Cardiac muscle cell (in vitro differentiated cells and primary cell): ENCODE measurements at regions not wholly inside any gene's neighbourhood (a gene's known extent, or its start where the extent isn't known, plus 50 kb on each side); places are given as distances from the start of the nearest gene placed in this dataset.

Experiments
- DNase-seq, 2 donors: peaks; one replicate each; pipeline versions ENCODE4 v3.0.0 to v3.0.0-alpha.2; 2010 to 2017; ENCODE audit warnings: low read depth in 1 of 2, low spot score in 1 of 2
- H3K27ac ChIP-seq: fragments of 200-600 bp; sonication (generic); 2 replicates; pipeline ENCODE4 v1.5.1; 2016
- H3K27me3 ChIP-seq: fragments of 200-600 bp; sonication (generic); 2 replicates; pipeline ENCODE4 v1.6.0; 2016; ENCODE audit warnings: control low read depth
- H3K36me3 ChIP-seq: fragments of 200-600 bp; sonication (generic); 2 replicates; pipeline ENCODE4 v1.5.1; 2016; ENCODE audit warnings: control low read depth
- H3K4me1 ChIP-seq: fragments of 200-600 bp; sonication (generic); 2 replicates; pipeline ENCODE4 v1.8.1; 2017; ENCODE audit warnings: low read depth, mild to moderate bottlenecking, mixed run types
- H3K4me3 ChIP-seq: fragments of 200-600 bp; sonication (generic); 2 replicates; pipeline ENCODE4 v1.5.1; 2016; ENCODE audit warnings: mild to moderate bottlenecking
- H3K9me3 ChIP-seq: fragments of 200-600 bp; sonication (generic); 2 replicates; pipeline ENCODE4 v1.5.1; 2017; ENCODE audit warnings: low read depth, mild to moderate bottlenecking, control low read depth
- CTCF ChIP-seq: IDR thresholded peaks from 2 replicates; pipeline ENCODE4 v1.5.1; 2012; ENCODE audit warnings: low read depth, mild to moderate bottlenecking, low read length

GRCh38 chr5:142434322-142434612, 109.4 kb upstream of the SPRY4 start:
- no peak for DNase-seq

GRCh38 chr5:142433526-142434321, 108.9 kb upstream of the SPRY4 start:
- Histone ChIP-seq H3K27me3 (no peaks in the 10 kb centered on the region), H3K4me3 (no peak overlapping the region), H3K4me1 (no peaks in the 10 kb centered on the region), H3K27ac (no peak overlapping the region), H3K36me3 (no peaks in the 10 kb centered on the region), H3K9me3 (no peaks in the 10 kb centered on the region)
- peak in 1 of 2 donors; percentile 81 for DNase-seq
- TF ChIP-seq CTCF: no peak

More at GRCh38 chr5:142434322-142434612, 109.4 kb upstream of the SPRY4 start:
- H3K9me3 ChIP-seq: no peaks in the 10 kb centered on the region
- no peak overlapping the region for H3K27ac ChIP-seq
- H3K27me3 ChIP-seq: no peaks in the 10 kb centered on the region
- H3K4me3 ChIP-seq: no peak overlapping the region
- H3K4me1 ChIP-seq: no peaks in the 10 kb centered on the region
- H3K36me3 ChIP-seq: no peaks in the 10 kb centered on the region
- no peak for TF ChIP-seq CTCF

GRCh38 chr5:142432961-142433360, 108.1 kb upstream of the SPRY4 start:
- Histone ChIP-seq H3K4me1 (no peaks in the 10 kb centered on the region), H3K9me3 (no peaks in the 10 kb centered on the region), H3K4me3 (no peak overlapping the region), H3K27me3 (no peaks in the 10 kb centered on the region), H3K36me3 (no peaks in the 10 kb centered on the region), H3K27ac (no peak overlapping the region)
- no peak for DNase-seq
- TF ChIP-seq CTCF: no peak

GRCh38 chr5:142432369-142432863, 107.6 kb upstream of the SPRY4 start:
- H3K9me3 ChIP-seq: no peaks in the 10 kb centered on the region
- H3K36me3 ChIP-seq: no peaks in the 10 kb centered on the region
- H3K27ac ChIP-seq: no peak overlapping the region
- no peak for TF ChIP-seq CTCF
- no peaks in the 10 kb centered on the region for H3K27me3 ChIP-seq
- no peak for DNase-seq
- no peaks in the 10 kb centered on the region for H3K4me1 ChIP-seq
- no peak overlapping the region for H3K4me3 ChIP-seq

- Histone ChIP-seq H3K27me3 (no peaks in the 10 kb centered on the region), H3K4me1 (no peaks in the 10 kb centered on the region), H3K9me3 (no peaks in the 10 kb centered on the region), H3K4me3 (no peak overlapping the region), H3K36me3 (no peaks in the 10 kb centered on the region), H3K27ac (no peak overlapping the region)
- no peak for DNase-seq
- TF ChIP-seq CTCF: no peak
These were observed 104.1 kb upstream of the SPRY4 start for GRCh38 chr5:142428773-142429473.
